ENCODE measurements at regions not wholly inside any gene's neighbourhood (a gene's known extent, or its start where the extent isn't known, plus 50 kb on each side); places are given as distances from the start of the nearest gene placed in this dataset.

GRCh38 chr9:106110483-106110882, 416.1 kb downstream of the TMEM38B start:
- H3K4me1 Mint-ChIP-seq = peaks cover 14 to 15% of the 10 kb centered on the region in 2 experiments

More at GRCh38 chr9:106110483-106110882, 416.1 kb downstream of the TMEM38B start:
- no peak overlapping the region for H3K23ac ChIP-seq (ENCODE audit: insufficient read length, low read depth, low read length)
- Mint-ChIP-seq H3K27me3 (ENCODE audit: low read depth) (no peaks in the 10 kb centered on the region), H3K27ac (no peak overlapping the region), H3K9me3 (no peaks in the 10 kb centered on the region; a peak in 1 of 5 replicates), H3K36me3 (ENCODE audit: insufficient read depth in 1 of 3, low read depth in 3 of 3) (no peaks in the 10 kb centered on the region; a peak in 1 of 7 replicates), H3K4me3 (no peak overlapping the region)
- H2AFZ ChIP-seq (ENCODE audit: low read length) = no peak overlapping the region
- no peak overlapping the region for H4K91ac ChIP-seq (ENCODE audit: insufficient read length, low read depth, low read length)
- H3K27ac ChIP-seq (ENCODE audit: insufficient read length, low read depth, low read length) = no peak overlapping the region
- H2BK120ac ChIP-seq (ENCODE audit: low read depth, low read length, poor library complexity, severe bottlenecking) = no peak overlapping the region
- H2BK12ac ChIP-seq (ENCODE audit: insufficient read length, low read depth, low read length) = no peak overlapping the region
- no peak overlapping the region for H2BK20ac ChIP-seq (ENCODE audit: low read depth, low read length, poor library complexity, severe bottlenecking)
- no peaks in the 10 kb centered on the region for H3K27me3 ChIP-seq (ENCODE audit: insufficient read depth, low read length)
- DNase-seq = no peak
- H3K4me2 ChIP-seq (ENCODE audit: insufficient read depth, insufficient read length, low read length) = no peak overlapping the region
- no peaks in the 10 kb centered on the region for H4K20me1 ChIP-seq (ENCODE audit: control insufficient read depth, insufficient read depth, insufficient read length)
- no peaks in the 10 kb centered on the region for H3K4me1 ChIP-seq (ENCODE audit: insufficient read depth, low read length)
- H3K9me3 ChIP-seq (ENCODE audit: control insufficient read depth, low read depth, low read length) = no peaks in the 10 kb centered on the region
- no peak overlapping the region for H4K8ac ChIP-seq (replicated peaks; ENCODE audit: insufficient read length, low read depth, low read length)
- no peak overlapping the region for H3K9ac ChIP-seq (ENCODE audit: extremely low read depth, insufficient read length, low read length)
- H2AK5ac ChIP-seq (ENCODE audit: insufficient read length, low read length) = no peak overlapping the region
- H3K79me1 ChIP-seq (ENCODE audit: insufficient read depth, low read depth, low read length, poor library complexity, severe bottlenecking) = no peaks in the 10 kb centered on the region
- no peak overlapping the region for H3K14ac ChIP-seq (ENCODE audit: insufficient read depth, low read length)
- no peak overlapping the region for H3K4ac ChIP-seq (ENCODE audit: low read depth, low read length)
- H2BK15ac ChIP-seq (ENCODE audit: low read depth, low read length) = no peak overlapping the region
- no peak overlapping the region for H4K5ac ChIP-seq (ENCODE audit: insufficient read length, low read depth, low read length)
- H3K18ac ChIP-seq (ENCODE audit: insufficient read length, low read depth, low read length) = no peak overlapping the region
- H3K23me2 ChIP-seq (ENCODE audit: insufficient read length, low read depth, low read length, poor library complexity, severe bottlenecking) = no peaks in the 10 kb centered on the region
- no CpG with 5 or more reads among the region's 2 CpGs for WGBS (ENCODE audit: extremely low coverage, insufficient read length, low lambda C conversion rate)
- H3K56ac ChIP-seq (ENCODE audit: insufficient read length, low read depth, low read length) = no peak overlapping the region
- no peak overlapping the region for H2BK5ac ChIP-seq (ENCODE audit: insufficient read length, low read length)
- H3K79me2 ChIP-seq (ENCODE audit: insufficient read depth, low read length) = no peaks in the 10 kb centered on the region
- H3T11ph ChIP-seq (ENCODE audit: low read length) = no peak overlapping the region
- no peak for TF ChIP-seq CTCF (conservative IDR thresholded peaks at IDR 0.05)

Data from H9 (cell line).